ENCODE measurements at regions not wholly inside any gene's neighbourhood (a gene's known extent, or its start where the extent isn't known, plus 50 kb on each side); places are given as distances from the start of the nearest gene placed in this dataset.

DNA sequence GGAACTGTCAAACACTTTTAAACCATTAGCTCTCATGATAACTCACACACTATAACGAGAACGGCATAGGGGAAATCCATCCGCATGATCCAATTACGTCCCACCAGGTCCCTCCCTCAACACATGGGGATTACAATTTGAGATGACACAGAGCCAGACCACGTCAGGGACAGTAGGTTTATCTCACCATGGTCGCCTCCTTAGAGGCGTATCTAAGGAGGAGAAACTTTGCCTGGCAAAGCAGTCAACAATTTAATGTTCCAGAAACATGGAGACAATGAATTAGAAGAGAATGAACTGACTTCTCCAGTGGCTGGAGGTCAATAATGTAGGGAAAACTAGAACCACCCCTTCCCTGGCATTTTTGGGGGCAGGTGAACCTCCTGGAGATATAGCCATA, 488.4 kb upstream of the AUTS2 start:
- TF ChIP-seq CTCF (IDR thresholded peaks at IDR 0.05) = no peak
- no peak for TF ChIP-seq POLR2AphosphoS5 (IDR thresholded peaks at IDR 0.05)
- TF ChIP-seq POLR2A (IDR thresholded peaks at IDR 0.05) = no peak
